A673 (cell line): ENCODE measurements at regions not wholly inside any gene's neighbourhood (a gene's known extent, or its start where the extent isn't known, plus 50 kb on each side); places are given as distances from the start of the nearest gene placed in this dataset.
"Not testable (repeated sequence)": the region's sequence is repeated elsewhere in the genome, so short reads cannot be mapped to it uniquely, and the experiment has no call there.

Source experiments
- BruUV-seq: library from RNA; stranded (reverse); fragments of 400-500 nt; replicated peaks from 2 replicates; lab custom pipeline; 2021; lab: Mats Ljungman, UMichigan
- CTCF ChIA-PET: fragments of 300-600 bp; sonication (Branson Sonifier 250); formaldehyde crosslinking; loops from one replicate; lab custom pipeline; 2022; ENCODE audit warnings: antibody characterized with exemption; lab: Charles Lee
- POLR2A ChIA-PET: fragments of 300-600 bp; sonication (Branson Sonifier 250); formaldehyde crosslinking; loops from one replicate; lab custom pipeline; 2022; ENCODE audit warnings: antibody characterized with exemption; ENCODE audit not compliant: low non-redundant PET; lab: Charles Lee
- DNase-seq: peaks from one replicate; pipeline ENCODE4 v3.0.0-alpha.2; 2015; ENCODE audit warnings: low spot score
- H3K27ac ChIP-seq: fragments of 200-600 bp; sonication (generic); 2 replicates; pipeline ENCODE4 v1.5.1; 2016; ENCODE audit warnings: mixed run types, low read depth, mild to moderate bottlenecking, mixed read lengths, antibody characterized with exemption, low read length; ENCODE audit not compliant: poor library complexity, severe bottlenecking
- H3K27me3 ChIP-seq: fragments of 200-600 bp; sonication (generic); replicated peaks from 2 replicates; pipeline ENCODE4 v1.6.1; 2017; ENCODE audit warnings: mixed run types, low read depth, mild to moderate bottlenecking, mixed read lengths, antibody characterized with exemption, low read length; ENCODE audit not compliant: insufficient read depth, poor library complexity
- H3K36me3 ChIP-seq: fragments of 200-600 bp; sonication (generic); 2 replicates; pipeline ENCODE4 v1.6.1; 2016; ENCODE audit warnings: mixed run types, mild to moderate bottlenecking, mixed read lengths, antibody characterized with exemption, low read length; ENCODE audit not compliant: insufficient read depth, poor library complexity, severe bottlenecking
- H3K4me1 ChIP-seq: fragments of 200-600 bp; sonication (generic); 2 replicates; pipeline ENCODE4 v1.6.1; 2017; ENCODE audit warnings: mixed run types, mild to moderate bottlenecking, mixed read lengths, antibody characterized with exemption, low read length; ENCODE audit not compliant: insufficient read depth, poor library complexity, severe bottlenecking
- H3K4me3 ChIP-seq: fragments of 200-600 bp; sonication (generic); 2 replicates; pipeline ENCODE4 v1.5.1; 2016; ENCODE audit warnings: low read depth, mixed run types, mild to moderate bottlenecking, mixed read lengths, low read length; ENCODE audit not compliant: poor library complexity, severe bottlenecking
- H3K9me3 ChIP-seq: fragments of 200-600 bp; sonication (generic); 2 replicates; pipeline ENCODE4 v1.6.1; 2016; ENCODE audit warnings: mixed run types, low read depth, mild to moderate bottlenecking, mixed read lengths, antibody characterized with exemption, low read length; ENCODE audit not compliant: poor library complexity, severe bottlenecking
- EZH2 ChIP-seq: fragments of 200-600 bp; sonication (generic); IDR thresholded peaks from 2 replicates; pipeline ENCODE4 v1.6.1; 2017; ENCODE audit warnings: borderline replicate concordance, low read depth, mild to moderate bottlenecking, mixed read lengths, antibody characterized with exemption, low read length; ENCODE audit not compliant: poor library complexity, severe bottlenecking
- intact Hi-C: fragments of 100-400 bp; cut with micrococcal nuclease; formaldehyde crosslinking; loops from one replicate; pipeline ENCODE4 v1.10.0; 2022; ENCODE audit not compliant: unreplicated experiment
- TF ChIP-seq, protein P1 (sequence below): fragments of 300-800, 200-600 bp; sonication (generic); conservative IDR thresholded peaks from 2 replicates; pipeline ENCODE4 v1.5.1; 2017; ENCODE audit warnings: low read depth, mild to moderate bottlenecking, antibody characterized with exemption, low read length, moderate library complexity, mixed read lengths

DNA sequence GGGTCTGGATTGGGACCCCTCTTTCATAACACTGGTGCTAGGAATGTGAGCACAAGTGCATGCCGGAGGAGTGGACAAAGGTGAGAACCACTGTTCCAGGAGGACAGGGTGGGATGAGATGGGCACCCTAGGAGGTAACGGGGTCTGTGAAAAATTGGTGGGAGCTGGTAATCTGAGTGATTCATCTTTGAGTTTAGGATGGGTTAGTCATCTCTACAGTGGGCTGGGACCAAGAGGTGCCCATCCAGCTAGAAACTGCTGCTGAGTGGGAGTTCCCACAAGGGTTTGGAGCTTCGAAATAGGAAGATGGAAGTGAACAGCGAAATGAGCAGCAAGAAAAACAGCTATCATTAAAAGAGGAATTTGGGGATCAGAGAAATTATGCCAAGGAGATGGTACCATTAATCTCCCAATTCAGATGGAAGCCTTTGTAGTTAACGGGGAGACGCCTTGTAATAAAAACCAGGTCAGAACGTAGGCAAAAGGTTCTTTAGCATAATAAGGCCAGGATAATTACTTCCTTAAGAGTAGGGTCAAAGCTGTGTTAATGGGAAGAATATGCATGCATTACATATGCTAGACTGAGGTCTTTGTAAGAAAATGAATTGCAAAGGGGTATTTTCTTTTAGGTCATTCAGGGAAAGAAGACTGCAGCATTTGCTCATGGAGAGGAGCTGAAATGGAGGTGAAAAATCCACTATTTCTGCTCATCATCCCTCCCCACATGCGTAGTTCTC lies 55.5 kb downstream of the OLFML3 start:
- Histone ChIP-seq H3K36me3 (no peaks in the 10 kb centered on the region), H3K4me1 (no peaks in the 10 kb centered on the region), H3K27ac (no peak overlapping the region), H3K27me3 (no peaks in the 10 kb centered on the region), H3K4me3 (no peak overlapping the region), H3K9me3 (no peaks in the 10 kb centered on the region)
- DNase-seq = no peak
- intact Hi-C loops = no loop called here
- BruUV-seq = no TSS peak
- CTCF ChIA-PET = no interaction called here
- TF ChIP-seq, protein P1, sequence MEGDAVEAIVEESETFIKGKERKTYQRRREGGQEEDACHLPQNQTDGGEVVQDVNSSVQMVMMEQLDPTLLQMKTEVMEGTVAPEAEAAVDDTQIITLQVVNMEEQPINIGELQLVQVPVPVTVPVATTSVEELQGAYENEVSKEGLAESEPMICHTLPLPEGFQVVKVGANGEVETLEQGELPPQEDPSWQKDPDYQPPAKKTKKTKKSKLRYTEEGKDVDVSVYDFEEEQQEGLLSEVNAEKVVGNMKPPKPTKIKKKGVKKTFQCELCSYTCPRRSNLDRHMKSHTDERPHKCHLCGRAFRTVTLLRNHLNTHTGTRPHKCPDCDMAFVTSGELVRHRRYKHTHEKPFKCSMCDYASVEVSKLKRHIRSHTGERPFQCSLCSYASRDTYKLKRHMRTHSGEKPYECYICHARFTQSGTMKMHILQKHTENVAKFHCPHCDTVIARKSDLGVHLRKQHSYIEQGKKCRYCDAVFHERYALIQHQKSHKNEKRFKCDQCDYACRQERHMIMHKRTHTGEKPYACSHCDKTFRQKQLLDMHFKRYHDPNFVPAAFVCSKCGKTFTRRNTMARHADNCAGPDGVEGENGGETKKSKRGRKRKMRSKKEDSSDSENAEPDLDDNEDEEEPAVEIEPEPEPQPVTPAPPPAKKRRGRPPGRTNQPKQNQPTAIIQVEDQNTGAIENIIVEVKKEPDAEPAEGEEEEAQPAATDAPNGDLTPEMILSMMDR = no peak
- no peak for TF ChIP-seq EZH2
- POLR2A ChIA-PET = interaction anchor here (0.5 kb wide), 1 partner anchor 76 kb away, joined by 3 read pairs; no protein-coding TSS in a partner anchor

DNA sequence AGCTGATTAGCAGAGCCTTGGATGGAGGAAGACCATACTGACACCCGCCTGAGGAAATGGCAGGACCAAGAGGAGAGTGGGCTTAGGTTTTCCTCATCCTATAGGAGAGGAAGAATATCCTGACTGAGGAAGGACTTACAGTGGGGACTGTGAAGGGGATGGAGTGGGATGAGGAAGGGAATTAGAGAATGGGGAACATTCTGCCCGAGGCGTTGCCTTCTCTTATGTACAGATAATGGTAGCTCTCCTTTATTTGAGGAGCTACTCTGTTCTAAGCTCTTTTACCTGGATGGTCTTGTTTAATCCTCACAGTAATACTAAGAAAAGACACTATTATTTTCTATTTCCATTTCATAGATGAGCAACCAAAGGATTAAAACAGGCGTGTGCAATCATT lies 56.0 kb downstream of the OLFML3 start:
- H3K4me1 ChIP-seq = no peaks in the 10 kb centered on the region
- H3K4me3 ChIP-seq = no peak overlapping the region
- H3K27me3 ChIP-seq = no peaks in the 10 kb centered on the region
- H3K9me3 ChIP-seq = no peaks in the 10 kb centered on the region
- no TSS peak for BruUV-seq
- no peak for DNase-seq
- intact Hi-C loops = no loop called here
- POLR2A ChIA-PET = interaction anchor here (0.5 kb wide), 1 partner anchor 75 kb away, joined by 3 read pairs; no protein-coding TSS in a partner anchor
- H3K36me3 ChIP-seq = no peaks in the 10 kb centered on the region
- H3K27ac ChIP-seq = no peak overlapping the region
- CTCF ChIA-PET = no interaction called here
- TF ChIP-seq EZH2 = no peak
- TF ChIP-seq, protein P1 = no peak

DNA sequence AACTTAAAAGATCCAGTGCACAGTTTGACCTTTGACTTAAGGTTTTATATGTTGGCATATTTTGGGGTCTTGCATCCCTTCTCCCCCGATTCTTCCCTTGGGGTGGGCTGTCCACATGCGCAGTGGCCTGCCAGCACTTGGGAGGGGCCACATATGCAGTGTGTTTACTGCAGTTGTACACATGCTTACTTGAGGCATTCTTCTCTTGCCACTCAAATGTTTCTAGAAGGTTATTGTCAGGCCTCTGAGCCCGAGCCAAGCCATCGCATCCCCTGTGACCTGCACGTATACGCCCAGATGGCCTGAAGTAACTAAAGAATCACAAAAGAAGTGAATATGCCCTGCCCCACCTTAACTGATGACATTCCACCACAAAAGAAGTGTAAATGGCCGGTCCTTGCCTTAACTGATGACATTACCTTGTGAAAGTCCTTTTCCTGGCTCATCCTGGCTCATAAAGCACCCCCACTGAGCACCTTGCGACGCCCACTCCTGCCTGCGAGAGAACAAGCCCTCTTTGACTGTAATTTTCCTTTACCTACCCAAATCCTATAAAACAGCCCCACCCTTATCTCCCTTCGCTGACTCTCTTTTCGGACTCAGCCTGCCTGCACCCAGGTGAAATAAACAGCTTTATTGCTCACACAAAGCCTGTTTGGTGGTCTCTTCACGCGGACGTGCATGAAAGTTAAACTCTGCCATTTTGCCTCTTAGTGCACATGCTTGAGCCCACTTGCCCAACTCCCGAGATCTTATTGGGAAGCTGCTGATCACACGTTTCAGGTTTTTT lies 57.8 kb downstream of the OLFML3 start:
- intact Hi-C loops, H3K36me3 ChIP-seq, H3K27ac ChIP-seq, DNase-seq, CTCF ChIA-PET, H3K4me1 ChIP-seq, POLR2A ChIA-PET, H3K27me3 ChIP-seq, H3K9me3 ChIP-seq, BruUV-seq, H3K4me3 ChIP-seq: not testable (repeated sequence)
